Ishikawa (cell line): ENCODE measurements at regions not wholly inside any gene's neighbourhood (a gene's known extent, or its start where the extent isn't known, plus 50 kb on each side); places are given as distances from the start of the nearest gene placed in this dataset.

ENCODE experiments used
- CEBPB ChIP-seq: IDR thresholded peaks from 2 replicates; pipeline ENCODE4 v1.6.1; 2012
- CREB1 ChIP-seq: IDR thresholded peaks from 2 replicates; pipeline ENCODE4 v1.6.1; 2012; ENCODE audit warnings: low read depth
- EGR1 ChIP-seq: IDR thresholded peaks from 2 replicates; pipeline ENCODE4 v1.6.1; 2012
- EP300 ChIP-seq: IDR thresholded peaks from 2 replicates; pipeline ENCODE4 v1.6.1; 2012; ENCODE audit warnings: borderline replicate concordance
- NFIC ChIP-seq: IDR thresholded peaks from 2 replicates; pipeline ENCODE4 v1.6.1; 2012
- RAD21 ChIP-seq: IDR thresholded peaks from 2 replicates; pipeline ENCODE4 v1.6.1; 2012; ENCODE audit warnings: low read depth
- TAF1 ChIP-seq: IDR thresholded peaks from 2 replicates; pipeline ENCODE4 v1.6.1; 2012; ENCODE audit warnings: low read depth, mild to moderate bottlenecking
- TEAD4 ChIP-seq: IDR thresholded peaks from 2 replicates; pipeline ENCODE4 v1.6.1; 2012
- YY1 ChIP-seq: IDR thresholded peaks from 2 replicates; pipeline ENCODE4 v1.6.1; 2012; ENCODE audit warnings: low read depth
- ZBTB7A ChIP-seq: IDR thresholded peaks from 2 replicates; pipeline ENCODE4 v1.6.1; 2012; ENCODE audit warnings: low read depth
- TF ChIP-seq, protein P1 (sequence below): IDR thresholded peaks from 2 replicates; pipeline ENCODE4 v1.6.1; 2012; ENCODE audit warnings: low read depth, mild to moderate bottlenecking
- TF ChIP-seq, protein P2 (sequence below): IDR thresholded peaks from 2 replicates; pipeline ENCODE4 v1.6.1; 2012
- TF ChIP-seq, protein P3 (sequence below): IDR thresholded peaks from 2 replicates; pipeline ENCODE4 v1.6.1; 2012

DNA sequence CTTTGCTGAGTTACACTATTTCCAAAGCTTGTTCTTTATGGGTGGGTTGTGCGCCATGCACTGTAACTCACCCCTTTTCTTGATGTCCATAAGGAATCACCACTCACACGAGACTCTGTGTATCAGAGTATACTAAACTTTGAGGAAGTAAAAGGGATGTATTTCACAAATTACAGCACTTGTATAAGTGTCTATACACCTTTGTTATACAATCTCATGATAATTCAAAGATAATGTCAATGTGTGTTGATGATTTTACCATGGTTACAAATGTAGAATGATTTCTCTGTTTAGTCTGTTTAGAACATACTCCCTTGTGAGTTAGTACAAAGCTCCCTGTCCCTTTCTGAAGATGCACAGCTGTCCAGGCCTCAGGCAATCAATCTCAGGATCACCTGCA lies 922.2 kb upstream of the MAP3K7 start:
- TF ChIP-seq CREB1 (no peak), ZBTB7A (no peak), TEAD4 (no peak), EP300 (no peak), NFIC (no peak), YY1 (no peak), CEBPB (no peak), TAF1 (no peak), EGR1 (no peak), RAD21 (no peak)
- TF ChIP-seq, protein P1, sequence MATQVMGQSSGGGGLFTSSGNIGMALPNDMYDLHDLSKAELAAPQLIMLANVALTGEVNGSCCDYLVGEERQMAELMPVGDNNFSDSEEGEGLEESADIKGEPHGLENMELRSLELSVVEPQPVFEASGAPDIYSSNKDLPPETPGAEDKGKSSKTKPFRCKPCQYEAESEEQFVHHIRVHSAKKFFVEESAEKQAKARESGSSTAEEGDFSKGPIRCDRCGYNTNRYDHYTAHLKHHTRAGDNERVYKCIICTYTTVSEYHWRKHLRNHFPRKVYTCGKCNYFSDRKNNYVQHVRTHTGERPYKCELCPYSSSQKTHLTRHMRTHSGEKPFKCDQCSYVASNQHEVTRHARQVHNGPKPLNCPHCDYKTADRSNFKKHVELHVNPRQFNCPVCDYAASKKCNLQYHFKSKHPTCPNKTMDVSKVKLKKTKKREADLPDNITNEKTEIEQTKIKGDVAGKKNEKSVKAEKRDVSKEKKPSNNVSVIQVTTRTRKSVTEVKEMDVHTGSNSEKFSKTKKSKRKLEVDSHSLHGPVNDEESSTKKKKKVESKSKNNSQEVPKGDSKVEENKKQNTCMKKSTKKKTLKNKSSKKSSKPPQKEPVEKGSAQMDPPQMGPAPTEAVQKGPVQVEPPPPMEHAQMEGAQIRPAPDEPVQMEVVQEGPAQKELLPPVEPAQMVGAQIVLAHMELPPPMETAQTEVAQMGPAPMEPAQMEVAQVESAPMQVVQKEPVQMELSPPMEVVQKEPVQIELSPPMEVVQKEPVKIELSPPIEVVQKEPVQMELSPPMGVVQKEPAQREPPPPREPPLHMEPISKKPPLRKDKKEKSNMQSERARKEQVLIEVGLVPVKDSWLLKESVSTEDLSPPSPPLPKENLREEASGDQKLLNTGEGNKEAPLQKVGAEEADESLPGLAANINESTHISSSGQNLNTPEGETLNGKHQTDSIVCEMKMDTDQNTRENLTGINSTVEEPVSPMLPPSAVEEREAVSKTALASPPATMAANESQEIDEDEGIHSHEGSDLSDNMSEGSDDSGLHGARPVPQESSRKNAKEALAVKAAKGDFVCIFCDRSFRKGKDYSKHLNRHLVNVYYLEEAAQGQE: no peak
- TF ChIP-seq, protein P2, sequence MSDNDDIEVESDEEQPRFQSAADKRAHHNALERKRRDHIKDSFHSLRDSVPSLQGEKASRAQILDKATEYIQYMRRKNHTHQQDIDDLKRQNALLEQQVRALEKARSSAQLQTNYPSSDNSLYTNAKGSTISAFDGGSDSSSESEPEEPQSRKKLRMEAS: no peak
- TF ChIP-seq, protein P3, sequence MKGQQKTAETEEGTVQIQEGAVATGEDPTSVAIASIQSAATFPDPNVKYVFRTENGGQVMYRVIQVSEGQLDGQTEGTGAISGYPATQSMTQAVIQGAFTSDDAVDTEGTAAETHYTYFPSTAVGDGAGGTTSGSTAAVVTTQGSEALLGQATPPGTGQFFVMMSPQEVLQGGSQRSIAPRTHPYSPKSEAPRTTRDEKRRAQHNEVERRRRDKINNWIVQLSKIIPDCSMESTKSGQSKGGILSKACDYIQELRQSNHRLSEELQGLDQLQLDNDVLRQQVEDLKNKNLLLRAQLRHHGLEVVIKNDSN: no peak
